ENCODE measurements at regions not wholly inside any gene's neighbourhood (a gene's known extent, or its start where the extent isn't known, plus 50 kb on each side); places are given as distances from the start of the nearest gene placed in this dataset.

DNA sequence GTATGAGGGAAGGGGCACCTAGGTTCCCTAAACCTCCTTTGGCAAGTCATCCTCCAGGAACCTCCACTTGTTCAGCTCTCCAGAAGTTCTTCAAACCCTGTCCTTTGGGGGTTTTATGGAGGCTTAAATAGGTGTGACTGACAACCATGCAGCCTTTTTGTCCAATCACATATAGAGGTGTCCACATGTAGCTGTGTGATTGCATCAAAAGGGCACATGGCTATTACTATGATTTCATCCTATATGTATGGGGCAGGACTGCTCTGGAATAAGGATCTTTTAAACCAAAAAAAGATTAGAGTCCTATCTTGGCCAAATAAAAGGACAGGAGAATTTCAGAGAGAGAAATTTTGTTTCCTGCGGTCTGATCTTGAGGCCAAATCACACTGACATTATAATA is 453.2 kb upstream of the EPHA6 start:
- TF ChIP-seq, protein P1, sequence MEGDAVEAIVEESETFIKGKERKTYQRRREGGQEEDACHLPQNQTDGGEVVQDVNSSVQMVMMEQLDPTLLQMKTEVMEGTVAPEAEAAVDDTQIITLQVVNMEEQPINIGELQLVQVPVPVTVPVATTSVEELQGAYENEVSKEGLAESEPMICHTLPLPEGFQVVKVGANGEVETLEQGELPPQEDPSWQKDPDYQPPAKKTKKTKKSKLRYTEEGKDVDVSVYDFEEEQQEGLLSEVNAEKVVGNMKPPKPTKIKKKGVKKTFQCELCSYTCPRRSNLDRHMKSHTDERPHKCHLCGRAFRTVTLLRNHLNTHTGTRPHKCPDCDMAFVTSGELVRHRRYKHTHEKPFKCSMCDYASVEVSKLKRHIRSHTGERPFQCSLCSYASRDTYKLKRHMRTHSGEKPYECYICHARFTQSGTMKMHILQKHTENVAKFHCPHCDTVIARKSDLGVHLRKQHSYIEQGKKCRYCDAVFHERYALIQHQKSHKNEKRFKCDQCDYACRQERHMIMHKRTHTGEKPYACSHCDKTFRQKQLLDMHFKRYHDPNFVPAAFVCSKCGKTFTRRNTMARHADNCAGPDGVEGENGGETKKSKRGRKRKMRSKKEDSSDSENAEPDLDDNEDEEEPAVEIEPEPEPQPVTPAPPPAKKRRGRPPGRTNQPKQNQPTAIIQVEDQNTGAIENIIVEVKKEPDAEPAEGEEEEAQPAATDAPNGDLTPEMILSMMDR (IDR thresholded peaks at IDR 0.05; ENCODE audit: extremely low read depth in 1 of 2, insufficient read depth in 1 of 2, low read depth in 1 of 2, low read length in 2 of 2): no peak
- no peak for TF ChIP-seq JUN (IDR thresholded peaks at IDR 0.05; ENCODE audit: borderline replicate concordance, insufficient read depth, insufficient read length, low read depth)

Data from endothelial cell of umbilical vein (primary cell).